ENCODE measurements at regions not wholly inside any gene's neighbourhood (a gene's known extent, or its start where the extent isn't known, plus 50 kb on each side); places are given as distances from the start of the nearest gene placed in this dataset.

GRCh38 chr15:48060396-48060795 lies 60.4 kb upstream of the SLC24A5 start:
- TF ChIP-seq CTCF (IDR thresholded peaks at IDR 0.05; ENCODE audit: low read length, missing control alignments): no peak
- no peak for DNase-seq (ENCODE audit: low read depth)
- H3K4me3 ChIP-seq (replicated peaks; ENCODE audit: low read depth, low read length): no peak overlapping the region

GRCh38 chr15:48061605-48062004 lies 59.2 kb upstream of the SLC24A5 start:
- no peak for DNase-seq (ENCODE audit: low read depth)
- H3K4me3 ChIP-seq (replicated peaks; ENCODE audit: low read depth, low read length): no peak overlapping the region
- TF ChIP-seq CTCF (IDR thresholded peaks at IDR 0.05; ENCODE audit: low read length, missing control alignments): no peak

DNA sequence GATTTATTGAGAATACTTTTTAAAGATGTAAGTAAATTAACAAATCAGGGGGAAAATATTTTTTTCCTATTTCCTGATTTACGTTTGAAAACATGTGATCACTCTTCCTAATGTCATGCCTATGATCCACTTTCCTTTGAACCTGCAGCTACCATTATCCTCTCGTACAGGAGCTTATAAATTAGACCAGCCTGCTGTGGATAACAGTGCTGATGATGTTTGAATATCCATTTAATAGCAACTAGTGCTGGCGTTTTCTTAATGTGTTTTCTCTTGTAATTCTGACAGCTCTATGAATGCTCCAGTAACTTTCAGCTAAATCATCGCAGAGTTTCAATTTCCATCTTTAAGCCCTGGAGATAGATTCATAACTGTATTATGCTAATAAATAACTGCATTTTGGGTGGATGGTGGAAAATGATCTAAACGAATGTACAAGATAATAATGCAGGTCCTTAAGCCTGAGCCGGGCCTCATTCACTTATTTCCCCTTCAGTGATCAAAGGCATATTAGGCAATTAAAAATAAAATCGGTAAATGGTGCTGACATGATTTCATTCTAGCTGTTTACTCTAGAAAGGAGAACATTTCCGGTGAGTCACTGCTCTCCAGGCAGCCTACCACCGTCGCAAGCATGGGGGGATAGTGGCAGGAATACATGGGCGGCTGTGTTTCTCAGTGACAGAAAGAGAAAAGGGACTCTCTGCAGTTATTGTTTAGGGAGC lies 58.5 kb upstream of the SLC24A5 start:
- no peak overlapping the region for H3K4me3 ChIP-seq (replicated peaks; ENCODE audit: low read depth, low read length)
- TF ChIP-seq CTCF (IDR thresholded peaks at IDR 0.05; ENCODE audit: low read length, missing control alignments): no peak
- DNase-seq (ENCODE audit: low read depth): peak; percentile 19

GRCh38 chr15:48063411-48063985 lies 57.3 kb upstream of the SLC24A5 start:
- DNase-seq (ENCODE audit: low read depth): no peak
- no peak overlapping the region for H3K4me3 ChIP-seq (replicated peaks; ENCODE audit: low read depth, low read length)
- TF ChIP-seq CTCF (IDR thresholded peaks at IDR 0.05; ENCODE audit: low read length, missing control alignments): no peak

DNA sequence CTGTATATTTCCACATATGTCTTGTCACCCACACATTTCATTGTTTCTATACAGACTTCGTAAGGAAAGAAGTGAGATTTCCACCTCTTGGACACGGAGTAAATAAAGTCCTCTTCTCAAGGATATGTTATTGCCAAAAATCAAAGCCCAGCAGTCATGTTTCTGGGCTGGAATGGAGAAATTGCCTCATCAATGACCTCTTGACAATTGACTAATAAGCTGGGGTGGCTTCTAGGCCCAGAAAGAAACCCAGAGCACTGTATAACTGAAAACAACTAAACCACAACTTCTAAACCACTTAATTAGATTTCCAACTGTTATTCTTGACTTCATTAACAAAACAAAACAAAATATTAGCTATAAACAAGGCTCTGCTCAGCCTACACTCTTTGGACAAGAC lies 56.4 kb upstream of the SLC24A5 start:
- H3K4me3 ChIP-seq (replicated peaks; ENCODE audit: low read depth, low read length): no peak overlapping the region
- DNase-seq (ENCODE audit: low read depth): no peak
- TF ChIP-seq CTCF (IDR thresholded peaks at IDR 0.05; ENCODE audit: low read length, missing control alignments): no peak

GRCh38 chr15:48066456-48066855 lies 54.3 kb upstream of the SLC24A5 start:
- no peak for DNase-seq (ENCODE audit: low read depth)
- TF ChIP-seq CTCF (IDR thresholded peaks at IDR 0.05; ENCODE audit: low read length, missing control alignments): no peak
- H3K4me3 ChIP-seq (replicated peaks; ENCODE audit: low read depth, low read length): no peak overlapping the region
